WERI-Rb-1 (cell line): ENCODE measurements at regions not wholly inside any gene's neighbourhood (a gene's known extent, or its start where the extent isn't known, plus 50 kb on each side); places are given as distances from the start of the nearest gene placed in this dataset.

Experiments used
- DNase-seq: peaks from one replicate; pipeline ENCODE4 v3.0.0-alpha.2; 2020
- H3K27ac ChIP-seq: fragments of 250-450 bp; sonication (Bioruptor Pico); 2 replicates; pipeline ENCODE4 v1.5.1; 2020; ENCODE audit warnings: mild to moderate bottlenecking, moderate library complexity
- H3K27me3 ChIP-seq: fragments of 250-450 bp; sonication (Bioruptor Pico); 2 replicates; pipeline ENCODE4 v1.5.1; 2021; ENCODE audit warnings: mild to moderate bottlenecking, low read depth, moderate library complexity; ENCODE audit not compliant: insufficient read depth, severe bottlenecking
- H3K36me3 ChIP-seq: fragments of 250-450 bp; sonication (Bioruptor Pico); 2 replicates; pipeline ENCODE4 v1.5.1; 2020; ENCODE audit warnings: mild to moderate bottlenecking, moderate library complexity
- H3K4me3 ChIP-seq: 2 replicates; pipeline ENCODE4 v1.5.1; 2011; ENCODE audit warnings: low read depth, mild to moderate bottlenecking, control low read depth, low read length
- H3K9me3 ChIP-seq: fragments of 250-450 bp; sonication (Bioruptor Pico); 2 replicates; pipeline ENCODE4 v1.5.1; 2021; ENCODE audit warnings: mild to moderate bottlenecking, moderate library complexity; ENCODE audit not compliant: severe bottlenecking
- TF ChIP-seq, protein P1 (sequence below): IDR thresholded peaks from 2 replicates; pipeline ENCODE4 v1.5.1; 2011; ENCODE audit warnings: low read depth, mild to moderate bottlenecking, control low read depth, inconsistent platforms, low read length

DNA sequence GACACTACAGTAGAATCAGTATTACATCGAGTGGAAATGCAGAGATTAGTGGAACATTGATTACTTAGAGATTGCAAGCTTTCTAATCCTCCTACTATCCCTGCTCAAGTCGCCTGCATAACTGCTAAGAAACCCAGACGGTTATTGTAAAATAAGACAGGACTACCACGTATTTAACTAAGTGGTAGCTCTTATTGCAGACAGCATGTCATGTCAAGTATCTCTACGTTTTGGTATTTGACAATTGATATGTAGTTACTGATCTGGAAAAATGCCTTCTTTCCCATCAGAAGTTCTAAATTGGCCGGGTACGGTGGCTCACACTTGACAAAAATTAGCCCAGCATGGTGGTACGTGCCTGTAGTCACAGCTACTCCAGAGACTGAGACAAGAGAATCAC lies 404.1 kb downstream of the CBLN2 start:
- no peak overlapping the region for H3K27ac ChIP-seq
- no peaks in the 10 kb centered on the region for H3K27me3 ChIP-seq
- H3K36me3 ChIP-seq = no peaks in the 10 kb centered on the region
- no peak overlapping the region for H3K4me3 ChIP-seq
- TF ChIP-seq, protein P1, sequence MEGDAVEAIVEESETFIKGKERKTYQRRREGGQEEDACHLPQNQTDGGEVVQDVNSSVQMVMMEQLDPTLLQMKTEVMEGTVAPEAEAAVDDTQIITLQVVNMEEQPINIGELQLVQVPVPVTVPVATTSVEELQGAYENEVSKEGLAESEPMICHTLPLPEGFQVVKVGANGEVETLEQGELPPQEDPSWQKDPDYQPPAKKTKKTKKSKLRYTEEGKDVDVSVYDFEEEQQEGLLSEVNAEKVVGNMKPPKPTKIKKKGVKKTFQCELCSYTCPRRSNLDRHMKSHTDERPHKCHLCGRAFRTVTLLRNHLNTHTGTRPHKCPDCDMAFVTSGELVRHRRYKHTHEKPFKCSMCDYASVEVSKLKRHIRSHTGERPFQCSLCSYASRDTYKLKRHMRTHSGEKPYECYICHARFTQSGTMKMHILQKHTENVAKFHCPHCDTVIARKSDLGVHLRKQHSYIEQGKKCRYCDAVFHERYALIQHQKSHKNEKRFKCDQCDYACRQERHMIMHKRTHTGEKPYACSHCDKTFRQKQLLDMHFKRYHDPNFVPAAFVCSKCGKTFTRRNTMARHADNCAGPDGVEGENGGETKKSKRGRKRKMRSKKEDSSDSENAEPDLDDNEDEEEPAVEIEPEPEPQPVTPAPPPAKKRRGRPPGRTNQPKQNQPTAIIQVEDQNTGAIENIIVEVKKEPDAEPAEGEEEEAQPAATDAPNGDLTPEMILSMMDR = no peak
- no peaks in the 10 kb centered on the region for H3K9me3 ChIP-seq
- no peak for DNase-seq

DNA sequence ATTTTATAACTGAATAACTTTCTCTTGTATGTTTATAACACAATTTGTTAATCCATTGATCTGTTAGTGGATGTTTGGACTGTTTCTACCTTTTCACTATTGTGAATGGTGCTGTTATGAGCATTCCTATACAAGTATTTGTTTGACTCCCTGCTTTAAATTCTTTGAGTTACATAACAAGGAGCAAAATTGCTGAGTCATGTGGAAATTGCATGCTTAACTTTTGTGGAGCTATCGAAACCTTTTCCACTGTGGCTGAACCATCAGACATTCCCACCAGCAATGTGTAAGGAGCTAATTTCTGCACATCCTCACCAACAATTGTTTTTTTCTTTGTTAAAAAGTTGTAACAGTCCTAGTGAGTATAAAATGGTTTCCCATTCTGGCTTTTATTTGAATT lies 415.5 kb downstream of the CBLN2 start:
- H3K9me3 ChIP-seq = no peaks in the 10 kb centered on the region
- no peaks in the 10 kb centered on the region for H3K27me3 ChIP-seq
- no peaks in the 10 kb centered on the region for H3K36me3 ChIP-seq
- H3K27ac ChIP-seq = no peak overlapping the region
- TF ChIP-seq, protein P1 = no peak
- H3K4me3 ChIP-seq = no peak overlapping the region
- DNase-seq = no peak

DNA sequence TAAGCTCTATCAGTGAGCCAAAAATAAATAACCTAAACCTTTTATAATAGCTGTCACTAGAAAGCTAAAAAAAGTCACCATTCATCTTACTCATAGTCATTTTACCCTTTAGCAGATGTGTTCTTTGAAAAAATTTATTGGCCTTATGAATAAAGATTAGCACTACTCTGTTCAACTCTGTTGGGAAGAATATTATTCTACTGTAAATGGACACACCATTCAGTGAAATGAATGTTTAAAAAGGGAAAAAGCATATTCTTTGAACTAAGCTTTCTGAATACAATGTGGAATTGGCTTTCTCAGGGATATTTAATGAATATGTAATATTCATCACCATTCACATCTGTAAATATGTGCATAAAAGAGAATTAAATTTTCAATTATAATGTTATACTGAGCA lies 422.0 kb downstream of the CBLN2 start:
- Histone ChIP-seq H3K27ac (no peak overlapping the region), H3K9me3 (no peaks in the 10 kb centered on the region), H3K27me3 (no peaks in the 10 kb centered on the region), H3K4me3 (no peak overlapping the region), H3K36me3 (no peaks in the 10 kb centered on the region)
- TF ChIP-seq, protein P1 = no peak
- DNase-seq = no peak

DNA sequence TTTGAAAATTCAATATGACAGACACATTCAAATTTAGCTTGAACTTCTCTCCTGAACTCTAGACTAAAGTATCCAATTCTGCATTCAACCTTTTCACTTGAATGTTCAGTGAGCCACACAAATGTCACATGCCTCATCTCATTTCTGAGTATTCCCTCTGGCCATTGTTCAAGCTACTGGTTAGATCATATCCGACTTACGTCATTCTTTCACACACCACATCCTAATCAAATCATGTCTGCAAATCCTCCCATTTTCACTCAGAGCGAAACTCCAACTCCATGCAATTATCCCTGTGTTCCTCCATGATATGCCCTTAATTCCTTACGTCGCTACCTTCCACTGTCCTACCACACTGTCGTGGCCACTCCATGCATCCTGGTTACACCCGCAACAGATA lies 425.1 kb downstream of the CBLN2 start:
- no peak overlapping the region for H3K27ac ChIP-seq
- TF ChIP-seq, protein P1 = no peak
- H3K4me3 ChIP-seq = no peak overlapping the region
- H3K9me3 ChIP-seq = no peaks in the 10 kb centered on the region
- H3K27me3 ChIP-seq = no peaks in the 10 kb centered on the region
- H3K36me3 ChIP-seq = no peaks in the 10 kb centered on the region
- no peak for DNase-seq

DNA sequence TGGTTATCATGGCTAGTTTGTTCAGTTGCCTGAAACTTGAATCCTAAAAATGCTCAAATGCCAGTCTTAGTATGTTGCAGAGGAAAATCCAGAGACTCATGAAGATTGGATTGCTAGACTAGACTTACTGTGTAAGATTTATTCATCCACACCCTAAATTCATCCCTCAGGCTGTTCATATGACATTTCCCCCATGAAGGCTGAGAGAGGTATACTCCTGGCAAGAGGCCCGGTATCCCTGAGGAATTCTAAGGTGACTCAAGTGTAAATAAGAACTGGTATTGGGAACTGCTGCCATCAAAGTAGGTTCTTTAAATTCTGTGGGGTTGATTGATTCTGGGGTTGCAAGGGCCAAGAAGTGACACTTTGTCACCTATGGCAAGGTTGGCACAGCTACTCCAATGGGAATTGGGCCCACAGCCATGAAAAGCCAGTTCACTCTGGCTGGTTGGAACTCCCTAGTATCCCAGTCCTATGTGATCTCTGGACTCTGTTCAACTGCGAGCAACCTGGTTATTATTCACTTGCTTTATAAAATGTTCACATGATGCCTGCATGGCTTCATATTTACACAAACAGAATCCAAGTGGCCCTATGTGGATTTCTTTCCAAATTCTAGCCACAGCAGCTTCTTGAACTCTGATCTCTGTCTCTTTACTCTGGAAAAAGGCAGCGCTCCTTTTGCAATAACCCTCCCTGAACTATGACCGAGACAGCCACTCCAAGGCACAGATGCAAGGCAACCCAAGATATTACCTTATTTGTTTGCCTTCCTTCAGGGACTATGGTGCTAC lies 429.1 kb downstream of the CBLN2 start:
- Histone ChIP-seq H3K27me3 (no peaks in the 10 kb centered on the region), H3K4me3 (no peak overlapping the region), H3K27ac (no peak overlapping the region), H3K9me3 (no peaks in the 10 kb centered on the region), H3K36me3 (no peaks in the 10 kb centered on the region)
- TF ChIP-seq, protein P1 = no peak
- no peak for DNase-seq
